Panc1 (cell line): ENCODE measurements at regions not wholly inside any gene's neighbourhood (a gene's known extent, or its start where the extent isn't known, plus 50 kb on each side); places are given as distances from the start of the nearest gene placed in this dataset.

Experiments used
- ATAC-seq: fragments of 200-7000 bp; cut with Tn5 transposase; 2 replicates; pipeline ENCODE4 v1.9.1; 2020; ENCODE audit warnings: mild to moderate bottlenecking, moderate library complexity
- BruUV-seq: library from RNA; stranded (reverse); fragments of 400-500 nt; replicated peaks from 2 replicates; lab custom pipeline; 2021; lab: Mats Ljungman, UMichigan
- CTCF ChIA-PET: fragments of 300-600 bp; sonication (Branson Sonifier 250); formaldehyde crosslinking; loops from one replicate; lab custom pipeline; 2022; ENCODE audit warnings: antibody characterized with exemption; lab: Charles Lee
- POLR2A ChIA-PET: fragments of 300-600 bp; sonication (Branson Sonifier 250); formaldehyde crosslinking; loops from one replicate; lab custom pipeline; 2022; ENCODE audit warnings: antibody characterized with exemption; lab: Charles Lee
- DNase-seq: peaks from one replicate; pipeline ENCODE4 v3.0.0-alpha.2; 2010; ENCODE audit warnings: low read depth, low spot score
- H3K27ac ChIP-seq: 2 replicates; pipeline ENCODE4 v1.5.1; 2011; ENCODE audit warnings: mild to moderate bottlenecking, low read length, inconsistent platforms
- H3K27me3 ChIP-seq: fragments of 200-500 bp; sonication (Bioruptor generic); 2 replicates; pipeline ENCODE4 v1.6.0; 2014; ENCODE audit warnings: low read length, inconsistent platforms; ENCODE audit not compliant: control insufficient read depth, insufficient read depth
- H3K36me3 ChIP-seq: fragments of 200-500 bp; sonication (Bioruptor generic); 2 replicates; pipeline ENCODE4 v1.5.1; 2014; ENCODE audit warnings: inconsistent platforms, mild to moderate bottlenecking, low read length, moderate library complexity; ENCODE audit not compliant: control insufficient read depth, insufficient read depth
- H3K4me1 ChIP-seq: 2 replicates; pipeline ENCODE4 v1.5.1; 2011; ENCODE audit warnings: inconsistent platforms, mild to moderate bottlenecking, low read length, moderate library complexity; ENCODE audit not compliant: control insufficient read depth, insufficient read depth
- H3K4me3 ChIP-seq, 2 experiments: 2 replicates each; pipeline ENCODE4 v1.5.1; 2011 to 2012; ENCODE audit warnings: low read depth in 2 of 2, low read length in 2 of 2, mild to moderate bottlenecking in 2 of 2, inconsistent platforms in 1 of 2, moderate library complexity in 1 of 2
- H3K9me3 ChIP-seq: fragments of 200-500 bp; sonication (Bioruptor generic); 2 replicates; pipeline ENCODE4 v1.5.1; 2014; ENCODE audit warnings: low read depth, mild to moderate bottlenecking, inconsistent platforms, low read length, moderate library complexity; ENCODE audit not compliant: control insufficient read depth, insufficient read depth
- POLR2AphosphoS5 ChIP-seq: IDR thresholded peaks from 2 replicates; pipeline ENCODE4 v1.6.1; 2012; ENCODE audit warnings: mild to moderate bottlenecking, low read depth, low read length, moderate library complexity
- SIN3A ChIP-seq: IDR thresholded peaks from 2 replicates; pipeline ENCODE4 v1.6.1; 2012; ENCODE audit warnings: low read depth, mild to moderate bottlenecking, low read length, moderate library complexity, borderline replicate concordance; ENCODE audit not compliant: insufficient read depth
- TCF7L2 ChIP-seq: IDR thresholded peaks from 2 replicates; pipeline ENCODE4 v1.6.1; 2011; ENCODE audit warnings: mild to moderate bottlenecking, low read depth, low read length, inconsistent platforms
- in situ Hi-C: cut with HindIII; loops from 2 replicates; pipeline ENCODE4 v1.10.0; 2016; ENCODE audit warnings: low sequenced_read_pairs, low pct_unique_long_range_greater_than_20kb
- intact Hi-C: fragments of 100-400 bp; cut with micrococcal nuclease; formaldehyde crosslinking; loops from one replicate; pipeline ENCODE4 v1.10.0; 2022; ENCODE audit not compliant: unreplicated experiment
- TF ChIP-seq, protein P1 (sequence below), 2 experiments: IDR thresholded peaks; 2 replicates each; pipeline ENCODE4 v1.6.1; 2011 to 2012; ENCODE audit warnings: low read depth in 2 of 2, control low read depth in 1 of 2, low read length in 1 of 2, mild to moderate bottlenecking in 1 of 2, moderate library complexity in 1 of 2; ENCODE audit not compliant: insufficient read depth in 1 of 2
- TF ChIP-seq, protein P2 (sequence below): fragments of 450-650 bp; IDR thresholded peaks from 2 replicates; pipeline ENCODE4 v1.5.1; 2017; ENCODE audit warnings: mild to moderate bottlenecking

DNA sequence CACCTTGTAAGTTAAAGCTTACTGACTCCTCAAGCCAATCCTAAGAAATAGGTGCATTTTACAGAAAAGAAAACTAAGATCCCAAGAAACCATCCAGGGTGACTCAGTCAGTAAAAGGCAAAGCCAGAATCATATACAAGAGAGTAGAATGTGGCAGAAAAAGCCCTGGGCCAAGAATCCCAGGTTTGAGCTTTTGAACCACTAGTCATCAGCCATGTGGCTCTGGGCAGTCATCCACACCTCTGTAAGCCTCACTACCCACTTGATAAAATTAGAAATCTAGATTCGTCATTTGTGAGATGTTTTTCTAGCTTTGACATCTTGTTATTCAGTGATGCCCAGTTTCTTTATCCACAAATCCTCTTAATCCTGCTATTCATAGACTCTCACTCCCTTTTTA is 122.2 kb upstream of the PDE5A start:
- ATAC-seq (0 out of 2 replicates have a peak, but pooled peaks have one; percentile 49), DNase-seq (no peak)
- Histone ChIP-seq H3K27ac (peak overlapping the region; percentile 89), H3K36me3 (no peaks in the 10 kb centered on the region), H3K9me3 (no peaks in the 10 kb centered on the region), H3K4me3 (no peak overlapping the region), H3K4me1 (peaks cover 14% of the 10 kb centered on the region), H3K27me3 (no peaks in the 10 kb centered on the region)
- TF ChIP-seq TCF7L2 (no peak), POLR2AphosphoS5 (no peak), SIN3A (no peak)
- TF ChIP-seq, protein P1, sequence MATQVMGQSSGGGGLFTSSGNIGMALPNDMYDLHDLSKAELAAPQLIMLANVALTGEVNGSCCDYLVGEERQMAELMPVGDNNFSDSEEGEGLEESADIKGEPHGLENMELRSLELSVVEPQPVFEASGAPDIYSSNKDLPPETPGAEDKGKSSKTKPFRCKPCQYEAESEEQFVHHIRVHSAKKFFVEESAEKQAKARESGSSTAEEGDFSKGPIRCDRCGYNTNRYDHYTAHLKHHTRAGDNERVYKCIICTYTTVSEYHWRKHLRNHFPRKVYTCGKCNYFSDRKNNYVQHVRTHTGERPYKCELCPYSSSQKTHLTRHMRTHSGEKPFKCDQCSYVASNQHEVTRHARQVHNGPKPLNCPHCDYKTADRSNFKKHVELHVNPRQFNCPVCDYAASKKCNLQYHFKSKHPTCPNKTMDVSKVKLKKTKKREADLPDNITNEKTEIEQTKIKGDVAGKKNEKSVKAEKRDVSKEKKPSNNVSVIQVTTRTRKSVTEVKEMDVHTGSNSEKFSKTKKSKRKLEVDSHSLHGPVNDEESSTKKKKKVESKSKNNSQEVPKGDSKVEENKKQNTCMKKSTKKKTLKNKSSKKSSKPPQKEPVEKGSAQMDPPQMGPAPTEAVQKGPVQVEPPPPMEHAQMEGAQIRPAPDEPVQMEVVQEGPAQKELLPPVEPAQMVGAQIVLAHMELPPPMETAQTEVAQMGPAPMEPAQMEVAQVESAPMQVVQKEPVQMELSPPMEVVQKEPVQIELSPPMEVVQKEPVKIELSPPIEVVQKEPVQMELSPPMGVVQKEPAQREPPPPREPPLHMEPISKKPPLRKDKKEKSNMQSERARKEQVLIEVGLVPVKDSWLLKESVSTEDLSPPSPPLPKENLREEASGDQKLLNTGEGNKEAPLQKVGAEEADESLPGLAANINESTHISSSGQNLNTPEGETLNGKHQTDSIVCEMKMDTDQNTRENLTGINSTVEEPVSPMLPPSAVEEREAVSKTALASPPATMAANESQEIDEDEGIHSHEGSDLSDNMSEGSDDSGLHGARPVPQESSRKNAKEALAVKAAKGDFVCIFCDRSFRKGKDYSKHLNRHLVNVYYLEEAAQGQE (IDR thresholded peaks at IDR 0.05; ENCODE audit: insufficient read depth in 1 of 2, low read depth in 2 of 2, low read length in 1 of 2), result no peak
- TF ChIP-seq, protein P2, sequence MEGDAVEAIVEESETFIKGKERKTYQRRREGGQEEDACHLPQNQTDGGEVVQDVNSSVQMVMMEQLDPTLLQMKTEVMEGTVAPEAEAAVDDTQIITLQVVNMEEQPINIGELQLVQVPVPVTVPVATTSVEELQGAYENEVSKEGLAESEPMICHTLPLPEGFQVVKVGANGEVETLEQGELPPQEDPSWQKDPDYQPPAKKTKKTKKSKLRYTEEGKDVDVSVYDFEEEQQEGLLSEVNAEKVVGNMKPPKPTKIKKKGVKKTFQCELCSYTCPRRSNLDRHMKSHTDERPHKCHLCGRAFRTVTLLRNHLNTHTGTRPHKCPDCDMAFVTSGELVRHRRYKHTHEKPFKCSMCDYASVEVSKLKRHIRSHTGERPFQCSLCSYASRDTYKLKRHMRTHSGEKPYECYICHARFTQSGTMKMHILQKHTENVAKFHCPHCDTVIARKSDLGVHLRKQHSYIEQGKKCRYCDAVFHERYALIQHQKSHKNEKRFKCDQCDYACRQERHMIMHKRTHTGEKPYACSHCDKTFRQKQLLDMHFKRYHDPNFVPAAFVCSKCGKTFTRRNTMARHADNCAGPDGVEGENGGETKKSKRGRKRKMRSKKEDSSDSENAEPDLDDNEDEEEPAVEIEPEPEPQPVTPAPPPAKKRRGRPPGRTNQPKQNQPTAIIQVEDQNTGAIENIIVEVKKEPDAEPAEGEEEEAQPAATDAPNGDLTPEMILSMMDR, result no peak
- POLR2A ChIA-PET, result no interaction called here
- CTCF ChIA-PET, result no interaction called here
- intact Hi-C loops (no loop called here), in situ Hi-C loops (no loop called here)
- no TSS peak for BruUV-seq

DNA sequence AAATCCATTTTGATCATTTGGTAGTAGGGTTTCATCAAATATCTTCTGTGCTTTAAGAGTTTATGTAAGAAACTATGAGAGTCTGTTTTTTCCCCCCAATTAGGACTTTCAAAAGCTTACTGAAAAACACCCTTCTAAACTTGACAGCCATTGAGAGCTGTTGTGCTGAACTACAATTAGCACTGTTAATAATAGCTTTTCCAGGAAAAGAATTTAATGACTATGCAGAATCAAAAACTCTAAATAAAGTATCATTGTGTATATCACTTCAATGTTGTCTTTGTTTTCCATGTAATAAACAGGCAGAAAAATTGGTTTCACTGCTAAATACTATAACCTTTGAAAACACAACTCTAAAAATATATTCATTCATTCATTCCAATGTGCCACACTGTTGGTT is 121.4 kb upstream of the PDE5A start:
- CTCF ChIA-PET, result no interaction called here

More for the DNA sequence above, 121.4 kb upstream of the PDE5A start:
- Histone ChIP-seq H3K36me3 (no peaks in the 10 kb centered on the region), H3K4me3 (no peak overlapping the region), H3K27me3 (no peaks in the 10 kb centered on the region), H3K4me1 (peaks cover 14% of the 10 kb centered on the region), H3K27ac (peak overlapping the region; percentile 89), H3K9me3 (no peaks in the 10 kb centered on the region)
- intact Hi-C loops (no loop called here), in situ Hi-C loops (no loop called here)
- DNase-seq (no peak), ATAC-seq (no peak)
- POLR2A ChIA-PET, result no interaction called here
- BruUV-seq, result no TSS peak
- no peak for TF ChIP-seq SIN3A
- TF ChIP-seq, protein P1 (IDR thresholded peaks at IDR 0.05; ENCODE audit: insufficient read depth in 1 of 2, low read depth in 2 of 2, low read length in 1 of 2), result no peak
- no peak for TF ChIP-seq TCF7L2
- TF ChIP-seq POLR2AphosphoS5, result no peak
- TF ChIP-seq, protein P2, result no peak
